ENCODE measurements at regions not wholly inside any gene's neighbourhood (a gene's known extent, or its start where the extent isn't known, plus 50 kb on each side); places are given as distances from the start of the nearest gene placed in this dataset.
A peak's percentile ranks its signal among the peaks of the same experiment; 100 is the strongest.

DNA sequence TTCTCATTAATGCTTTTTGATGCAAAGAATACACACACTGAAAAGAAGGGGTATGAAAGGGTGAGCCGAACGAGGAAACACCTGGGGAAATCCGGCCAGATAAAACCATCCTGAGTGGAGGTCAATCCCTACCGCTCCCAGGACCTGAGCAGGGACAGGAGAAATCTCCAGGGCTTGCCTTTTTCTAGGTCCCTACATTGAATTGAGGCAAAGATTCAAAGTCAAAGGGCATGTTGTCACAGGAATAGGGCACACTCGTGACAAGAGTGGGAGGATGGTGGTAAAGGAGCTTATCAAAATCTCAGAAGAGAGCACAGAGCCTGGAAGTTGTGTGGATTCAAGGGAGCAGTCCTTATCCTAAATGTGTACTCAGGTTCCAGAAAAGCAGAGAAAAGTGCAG, 61.2 kb upstream of the ACKR3 start:
- peaks cover 0 to 16% of the 10 kb centered on the region in 2 experiments for H3K4me1 ChIP-seq (ENCODE audit: control insufficient read depth in 1 of 2, extremely low read depth in 1 of 2, insufficient read depth in 2 of 2, low read length in 2 of 2)
- no peak for ATAC-seq (replicated peaks in 1 of 4)
- H3K36me3 Mint-ChIP-seq: no peaks in the 10 kb centered on the region
- no peaks in the 10 kb centered on the region for H3K9me3 Mint-ChIP-seq
- no peak overlapping the region for H3K27ac ChIP-seq (ENCODE audit: low read length)
- no peak overlapping the region for H3K27ac Mint-ChIP-seq
- H3K27me3 Mint-ChIP-seq: peaks cover 28 to 39% of the 10 kb centered on the region in 2 donors
- peak overlapping the region; percentile 5 to 73 (median 49) for H3K4me3 Mint-ChIP-seq
- H3K27me3 ChIP-seq (replicated peaks in 1 of 2; ENCODE audit: control insufficient read depth in 2 of 2, extremely low read depth in 1 of 2, insufficient read depth in 2 of 2, low read length in 1 of 2): peaks cover 0 to 29% of the 10 kb centered on the region in 2 experiments
- no peak overlapping the region for H3K4me3 ChIP-seq (ENCODE audit: control insufficient read depth in 1 of 2, extremely low read depth in 1 of 2, low read length in 1 of 2)
- H3K36me3 ChIP-seq (ENCODE audit: control insufficient read depth in 2 of 2, extremely low read depth in 1 of 2, insufficient read depth in 1 of 2, low read length in 1 of 2): no peaks in the 10 kb centered on the region
- ChIA-PET POLR2A (no interaction called here), CTCF (interaction anchor here in 1 of 2 donors (1.6 kb wide), 1 partner anchor 61 kb away, joined by 4 read pairs; the partner anchor contains the start of gene ACKR3)
- H3K4me1 Mint-ChIP-seq: peaks cover 6 to 9% (median 9%) of the 10 kb centered on the region in 3 donors
- DNase-seq: no peak
- WGBS (ENCODE audit: insufficient coverage): 86% methylated on average over 5 of the region's 5 CpGs
- H3K9me3 ChIP-seq: no peaks in the 10 kb centered on the region

DNA sequence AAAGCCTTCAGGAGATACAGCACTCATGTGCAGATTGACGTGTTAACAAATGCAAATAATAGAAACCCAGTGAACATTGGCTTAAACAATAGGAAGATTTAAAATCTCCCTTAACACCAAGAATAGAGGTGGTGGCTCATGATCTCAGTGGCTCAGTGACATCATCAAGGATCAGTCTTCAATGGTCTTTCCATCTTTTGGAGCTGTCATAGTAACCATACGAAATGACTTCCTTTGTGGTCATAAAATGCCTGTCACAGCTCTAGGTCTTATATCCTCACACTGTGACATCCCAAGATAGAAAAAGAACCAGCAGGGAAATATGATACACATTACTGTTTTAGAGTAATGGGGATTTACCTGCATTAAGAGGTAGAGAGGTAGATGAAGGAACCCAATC, 59.6 kb upstream of the ACKR3 start:
- no CpG with 5 or more reads among the region's 2 CpGs for WGBS (ENCODE audit: insufficient coverage)
- peak in 1 of 35 experiments; percentile 14 for DNase-seq

DNA sequence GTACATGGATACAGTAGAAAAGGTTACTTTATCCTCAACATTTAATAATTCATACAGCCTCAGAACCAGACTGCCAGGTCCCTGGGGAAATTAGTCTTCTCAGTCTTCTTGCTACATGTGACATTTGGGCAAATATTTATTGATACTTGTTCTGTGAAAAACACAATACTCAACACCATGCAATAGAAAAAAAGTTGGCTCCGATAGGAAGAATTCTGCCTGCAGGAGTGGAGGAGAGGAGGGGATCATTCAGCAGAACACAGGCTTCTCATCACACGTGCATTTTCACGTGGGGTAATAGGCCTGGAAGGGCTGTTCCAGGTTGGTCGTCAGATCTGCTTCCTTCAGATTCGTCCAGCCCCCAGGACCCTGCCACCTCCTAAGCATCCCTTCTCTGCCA, 58.4 kb upstream of the ACKR3 start:
- 72% methylated on average over 2 of the region's 5 CpGs for WGBS (ENCODE audit: insufficient coverage)
- H3K27ac Mint-ChIP-seq: no peak overlapping the region
- ChIA-PET CTCF (interaction anchor here (0.7 to 5.5 kb wide), 3 partner anchors 57 to 163 kb away, joined by 3 to 109 read pairs (median 25); partner anchors contain the start of gene ACKR3 (in 2 of the 2)), POLR2A (no interaction called here)
- no peaks in the 10 kb centered on the region for H3K9me3 Mint-ChIP-seq
- Histone ChIP-seq H3K27ac (ENCODE audit: low read length) (no peak overlapping the region), H3K36me3 (ENCODE audit: control insufficient read depth in 2 of 2, extremely low read depth in 1 of 2, insufficient read depth in 1 of 2, low read length in 1 of 2) (no peaks in the 10 kb centered on the region), H3K27me3 (replicated peaks in 1 of 2; ENCODE audit: control insufficient read depth in 2 of 2, extremely low read depth in 1 of 2, insufficient read depth in 2 of 2, low read length in 1 of 2) (peaks cover 0 to 20% of the 10 kb centered on the region in 2 experiments), H3K9me3 (no peaks in the 10 kb centered on the region), H3K4me1 (ENCODE audit: control insufficient read depth in 1 of 2, extremely low read depth in 1 of 2, insufficient read depth in 2 of 2, low read length in 2 of 2) (peaks cover 0 to 16% of the 10 kb centered on the region in 2 experiments), H3K4me3 (ENCODE audit: control insufficient read depth in 1 of 2, extremely low read depth in 1 of 2, low read length in 1 of 2) (no peak overlapping the region)
- DNase-seq (no peak), ATAC-seq (replicated peaks in 1 of 4) (no peak)
- H3K4me1 Mint-ChIP-seq: peaks cover 6 to 9% (median 9%) of the 10 kb centered on the region in 3 donors
- H3K4me3 Mint-ChIP-seq: no peak overlapping the region
- no peaks in the 10 kb centered on the region for H3K36me3 Mint-ChIP-seq
- peaks cover 7 to 23% of the 10 kb centered on the region in 2 donors for H3K27me3 Mint-ChIP-seq

More for the DNA sequence above, 59.6 kb upstream of the ACKR3 start:
- ATAC-seq (replicated peaks in 1 of 4): peak in 1 of 4 experiments; percentile 36
- Mint-ChIP-seq H3K4me1 (peaks cover 6 to 9% (median 9%) of the 10 kb centered on the region in 3 donors), H3K27ac (no peak overlapping the region), H3K9me3 (no peaks in the 10 kb centered on the region), H3K4me3 (no peak overlapping the region), H3K27me3 (peaks cover 18 to 34% of the 10 kb centered on the region in 2 donors), H3K36me3 (no peaks in the 10 kb centered on the region)
- peaks cover 0 to 25% of the 10 kb centered on the region in 2 experiments for H3K27me3 ChIP-seq (replicated peaks in 1 of 2; ENCODE audit: control insufficient read depth in 2 of 2, extremely low read depth in 1 of 2, insufficient read depth in 2 of 2, low read length in 1 of 2)
- H3K4me1 ChIP-seq (ENCODE audit: control insufficient read depth in 1 of 2, extremely low read depth in 1 of 2, insufficient read depth in 2 of 2, low read length in 2 of 2): peaks cover 0 to 16% of the 10 kb centered on the region in 2 experiments
- no peak overlapping the region for H3K4me3 ChIP-seq (ENCODE audit: control insufficient read depth in 1 of 2, extremely low read depth in 1 of 2, low read length in 1 of 2)
- ChIA-PET POLR2A (interaction anchor here in 1 of 2 donors (0.6 kb wide), 1 partner anchor 295 kb away, joined by 3 read pairs; no protein-coding TSS in a partner anchor), CTCF (no interaction called here)
- H3K9me3 ChIP-seq: no peaks in the 10 kb centered on the region
- H3K27ac ChIP-seq (ENCODE audit: low read length): no peak overlapping the region
- no peaks in the 10 kb centered on the region for H3K36me3 ChIP-seq (ENCODE audit: control insufficient read depth in 2 of 2, extremely low read depth in 1 of 2, insufficient read depth in 1 of 2, low read length in 1 of 2)

DNA sequence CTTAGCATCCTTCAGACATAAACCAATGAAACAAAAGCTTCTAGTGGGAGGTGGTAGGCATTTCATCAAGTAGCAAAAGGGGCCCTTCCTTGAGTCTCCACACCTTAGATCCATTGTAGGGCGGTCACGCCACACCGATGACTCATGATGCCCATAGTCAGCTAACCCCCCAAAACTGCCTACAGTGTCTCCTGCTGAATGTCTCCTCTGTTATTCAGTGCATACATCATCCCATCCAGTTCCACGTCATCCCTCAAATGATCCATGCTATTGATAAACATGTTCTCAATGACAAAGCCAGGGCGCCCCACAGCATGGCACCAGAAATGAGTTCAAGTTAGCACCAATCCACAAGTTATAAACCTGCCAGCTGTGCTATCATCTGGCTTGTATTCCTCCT, 57.4 kb upstream of the ACKR3 start:
- H3K36me3 ChIP-seq (ENCODE audit: control insufficient read depth in 2 of 2, extremely low read depth in 1 of 2, insufficient read depth in 1 of 2, low read length in 1 of 2): no peaks in the 10 kb centered on the region
- H3K4me1 ChIP-seq (ENCODE audit: control insufficient read depth in 1 of 2, extremely low read depth in 1 of 2, insufficient read depth in 2 of 2, low read length in 2 of 2): peaks cover 0 to 12% of the 10 kb centered on the region in 2 experiments
- peaks cover 0 to 12% of the 10 kb centered on the region in 2 experiments for H3K27me3 ChIP-seq (replicated peaks in 1 of 2; ENCODE audit: control insufficient read depth in 2 of 2, extremely low read depth in 1 of 2, insufficient read depth in 2 of 2, low read length in 1 of 2)
- DNase-seq (no peak), ATAC-seq (replicated peaks in 1 of 4) (no peak)
- H3K4me3 ChIP-seq (ENCODE audit: control insufficient read depth in 1 of 2, extremely low read depth in 1 of 2, low read length in 1 of 2): no peak overlapping the region
- Mint-ChIP-seq H3K27ac (no peak overlapping the region), H3K4me1 (peaks cover 0 to 3% (median 2%) of the 10 kb centered on the region in 3 donors), H3K36me3 (no peaks in the 10 kb centered on the region), H3K4me3 (no peak overlapping the region), H3K27me3 (peaks cover 0 to 14% of the 10 kb centered on the region in 2 donors), H3K9me3 (no peaks in the 10 kb centered on the region)
- no peak overlapping the region for H3K27ac ChIP-seq (ENCODE audit: low read length)
- POLR2A ChIA-PET: interaction anchor here in 1 of 2 donors (0.6 to 1.5 kb wide), 2 partner anchors 33 to 57 kb away, joined by 4 to 6 read pairs; partner anchors contain the start of gene ACKR3
- H3K9me3 ChIP-seq: no peaks in the 10 kb centered on the region
- CTCF ChIA-PET: interaction anchor here (0.6 to 5.5 kb wide), 21 partner anchors 9 to 161 kb away, joined by 3 to 109 read pairs (median 5); partner anchors contain the start of gene ACKR3 (in 2 of the 2)
- 100% methylated on average over 5 of the region's 5 CpGs for WGBS (ENCODE audit: insufficient coverage)

DNA sequence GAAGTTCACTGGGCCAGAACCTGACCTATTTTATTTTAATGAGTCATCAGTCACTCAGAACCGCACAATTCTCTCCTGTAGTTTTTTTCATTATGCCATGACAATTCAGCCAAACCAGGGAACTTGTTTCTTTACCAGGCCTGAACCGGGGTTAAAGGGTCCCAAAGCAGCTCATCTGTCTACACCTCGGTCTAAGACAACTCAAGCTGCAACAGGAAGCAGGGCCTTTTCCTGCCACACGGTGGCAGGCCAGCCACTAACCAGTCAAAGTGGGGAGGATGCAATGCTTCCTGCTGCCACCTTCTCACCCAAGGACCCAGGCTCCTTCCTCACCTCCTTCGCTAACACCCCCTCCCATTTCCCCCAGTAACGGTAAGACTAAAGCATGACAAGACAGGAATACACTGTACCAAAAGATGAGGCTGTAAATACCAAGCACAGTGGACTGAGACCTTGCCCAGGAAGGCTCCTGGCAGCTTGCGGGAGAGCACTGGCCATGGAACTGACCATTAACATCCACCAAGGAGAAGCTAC, 56.7 kb upstream of the ACKR3 start:
- 22% methylated on average over 5 of the region's 7 CpGs for WGBS (ENCODE audit: insufficient coverage)
- ChIA-PET POLR2A (interaction anchor here in 1 of 2 donors (1.5 kb wide), 1 partner anchor 57 kb away, joined by 6 read pairs; the partner anchor contains the start of gene ACKR3), CTCF (interaction anchor here (0.6 to 5.5 kb wide), 23 partner anchors 9 to 162 kb away, joined by 3 to 109 read pairs (median 5); partner anchors contain the start of gene ACKR3 (in 2 of the 2))
- peak; percentile 33 to 82 (median 67) for DNase-seq
- Mint-ChIP-seq H3K4me1 (no peaks in the 10 kb centered on the region), H3K27ac (no peak overlapping the region), H3K4me3 (no peak overlapping the region), H3K27me3 (peaks cover 0 to 10% of the 10 kb centered on the region in 2 donors), H3K36me3 (no peaks in the 10 kb centered on the region), H3K9me3 (no peaks in the 10 kb centered on the region)
- H3K9me3 ChIP-seq: no peaks in the 10 kb centered on the region
- ATAC-seq (replicated peaks in 1 of 4): peak; percentile 92 to 98 (median 98)
- H3K27ac ChIP-seq (ENCODE audit: low read length): no peak overlapping the region
- H3K36me3 ChIP-seq (ENCODE audit: control insufficient read depth in 2 of 2, extremely low read depth in 1 of 2, insufficient read depth in 1 of 2, low read length in 1 of 2): no peaks in the 10 kb centered on the region
- peaks cover 0 to 7% of the 10 kb centered on the region in 2 experiments for H3K4me1 ChIP-seq (ENCODE audit: control insufficient read depth in 1 of 2, extremely low read depth in 1 of 2, insufficient read depth in 2 of 2, low read length in 2 of 2)
- peaks cover 0 to 5% of the 10 kb centered on the region in 2 experiments for H3K27me3 ChIP-seq (replicated peaks in 1 of 2; ENCODE audit: control insufficient read depth in 2 of 2, extremely low read depth in 1 of 2, insufficient read depth in 2 of 2, low read length in 1 of 2)
- no peak overlapping the region for H3K4me3 ChIP-seq (ENCODE audit: control insufficient read depth in 1 of 2, extremely low read depth in 1 of 2, low read length in 1 of 2)

DNA sequence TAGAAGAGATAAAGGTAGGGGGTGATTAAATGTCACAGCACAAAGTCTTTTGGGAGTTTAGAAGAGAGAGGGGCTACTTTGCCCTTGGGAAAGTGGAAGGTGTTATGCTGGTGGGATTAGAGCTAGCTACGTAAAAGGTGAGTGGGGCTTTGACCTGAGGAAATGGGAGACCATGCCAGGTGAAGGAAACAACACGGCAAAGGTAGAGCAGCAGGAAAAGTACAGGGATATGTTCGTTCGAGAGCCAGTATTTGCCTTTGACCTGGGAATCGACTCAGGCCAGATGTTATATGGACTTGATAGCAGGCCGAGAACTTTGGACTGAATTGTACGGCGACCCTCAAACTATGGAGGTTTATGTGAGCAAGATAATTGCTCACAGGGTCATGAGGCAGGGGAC, 55.7 kb upstream of the ACKR3 start:
- no peaks in the 10 kb centered on the region for H3K9me3 Mint-ChIP-seq
- Histone ChIP-seq H3K4me3 (ENCODE audit: control insufficient read depth in 1 of 2, extremely low read depth in 1 of 2, low read length in 1 of 2) (no peak overlapping the region), H3K4me1 (ENCODE audit: control insufficient read depth in 1 of 2, extremely low read depth in 1 of 2, insufficient read depth in 2 of 2, low read length in 2 of 2) (peaks cover 0 to 7% of the 10 kb centered on the region in 2 experiments), H3K9me3 (no peaks in the 10 kb centered on the region), H3K27me3 (replicated peaks in 1 of 2; ENCODE audit: control insufficient read depth in 2 of 2, extremely low read depth in 1 of 2, insufficient read depth in 2 of 2, low read length in 1 of 2) (no peaks in the 10 kb centered on the region), H3K27ac (ENCODE audit: low read length) (no peak overlapping the region), H3K36me3 (ENCODE audit: control insufficient read depth in 2 of 2, extremely low read depth in 1 of 2, insufficient read depth in 1 of 2, low read length in 1 of 2) (no peaks in the 10 kb centered on the region)
- no peak for ATAC-seq (replicated peaks in 1 of 4)
- no peak for DNase-seq
- peaks cover 0 to 3% of the 10 kb centered on the region in 2 donors for H3K27me3 Mint-ChIP-seq
- H3K4me3 Mint-ChIP-seq: no peak overlapping the region
- no peak overlapping the region for H3K27ac Mint-ChIP-seq
- ChIA-PET POLR2A (interaction anchor here in 1 of 2 donors (1.5 kb wide), 1 partner anchor 56 kb away, joined by 6 read pairs; the partner anchor contains the start of gene ACKR3), CTCF (interaction anchor here (0.7 to 5.5 kb wide), 11 partner anchors 9 to 57 kb away, joined by 3 to 109 read pairs (median 6); partner anchors contain the start of gene ACKR3 (in 2 of the 2))
- H3K36me3 Mint-ChIP-seq: no peaks in the 10 kb centered on the region
- WGBS (ENCODE audit: insufficient coverage): 95% methylated on average over 7 of the region's 8 CpGs
- H3K4me1 Mint-ChIP-seq: no peaks in the 10 kb centered on the region

All from T-cell (primary cell).